DOHH2 (cell line): ENCODE measurements at regions not wholly inside any gene's neighbourhood (a gene's known extent, or its start where the extent isn't known, plus 50 kb on each side); places are given as distances from the start of the nearest gene placed in this dataset.
"Not testable (repeated sequence)": the region's sequence is repeated elsewhere in the genome, so short reads cannot be mapped to it uniquely, and the experiment has no call there.

Experiments
- CTCF ChIP-seq: fragments of 200-600 bp; sonication (generic); IDR thresholded peaks from one replicate; pipeline ENCODE4 v1.5.1; 2014; ENCODE audit warnings: antibody characterized with exemption, mild to moderate bottlenecking, low read depth, low read length; ENCODE audit not compliant: poor library complexity, severe bottlenecking
- EZH2phosphoT487 ChIP-seq: fragments of 200-600 bp; sonication (generic); IDR thresholded peaks from 2 replicates; pipeline ENCODE4 v1.6.1; 2017; ENCODE audit warnings: borderline replicate concordance, mild to moderate bottlenecking, antibody characterized with exemption, low read length, moderate library complexity, mixed read lengths

- not testable (repeated sequence) for TF ChIP-seq CTCF, EZH2phosphoT487
Observed at GRCh38 chr16:33933039-33933438, 473.6 kb downstream of the TP53TG3F start.
